ENCODE measurements at regions not wholly inside any gene's neighbourhood (a gene's known extent, or its start where the extent isn't known, plus 50 kb on each side); places are given as distances from the start of the nearest gene placed in this dataset.

GRCh38 chr1:227378871-227379554, 60.7 kb upstream of the CDC42BPA start:
- TF ChIP-seq CTCF (IDR thresholded peaks at IDR 0.05) (no peak), POLR2A (IDR thresholded peaks at IDR 0.05) (no peak)
